Neuron (in vitro differentiated cells): ENCODE measurements at regions not wholly inside any gene's neighbourhood (a gene's known extent, or its start where the extent isn't known, plus 50 kb on each side); places are given as distances from the start of the nearest gene placed in this dataset.
"Not testable (repeated sequence)": the region's sequence is repeated elsewhere in the genome, so short reads cannot be mapped to it uniquely, and the experiment has no call there.

Experiments used
- H2AFZ ChIP-seq: one replicate; pipeline ENCODE4 v1.6.1; 2013; ENCODE audit warnings: low read depth, mild to moderate bottlenecking, inconsistent platforms, low read length, moderate library complexity
- H3K27me3 ChIP-seq: one replicate; pipeline ENCODE4 v1.6.1; 2013; ENCODE audit warnings: low read length; ENCODE audit not compliant: insufficient read depth
- H3K36me3 ChIP-seq: one replicate; pipeline ENCODE4 v1.6.1; 2013; ENCODE audit warnings: low read length; ENCODE audit not compliant: insufficient read depth
- H3K4me1 ChIP-seq: one replicate; pipeline ENCODE4 v1.6.1; 2013; ENCODE audit warnings: low read length; ENCODE audit not compliant: insufficient read depth
- H3K4me3 ChIP-seq: 2 replicates; pipeline ENCODE4 v1.5.1; 2013; ENCODE audit warnings: mild to moderate bottlenecking, low read length, moderate library complexity
- H3K9me3 ChIP-seq: one replicate; pipeline ENCODE4 v1.6.1; 2013; ENCODE audit warnings: low read length

- Histone ChIP-seq H3K4me1 (peaks cover 27% of the 10 kb centered on the region), H3K27me3 (no peaks in the 10 kb centered on the region), H3K9me3 (peaks cover 4% of the 10 kb centered on the region), H3K36me3 (no peaks in the 10 kb centered on the region), H3K4me3 (no peak overlapping the region), H2AFZ (peak overlapping the region; percentile 36)
These were observed 243.6 kb upstream of the RBMS1 start for GRCh38 chr2:160737247-160737646.

GRCh38 chr2:160741271-160741670 is 247.7 kb upstream of the RBMS1 start:
- Histone ChIP-seq H3K4me1 (peaks cover 18% of the 10 kb centered on the region), H3K36me3 (no peaks in the 10 kb centered on the region), H3K27me3 (no peaks in the 10 kb centered on the region), H3K9me3 (no peaks in the 10 kb centered on the region), H3K4me3 (no peak overlapping the region), H2AFZ (no peak overlapping the region)

- no peaks in the 10 kb centered on the region for H3K27me3 ChIP-seq
- H3K4me3 ChIP-seq: no peak overlapping the region
- H2AFZ ChIP-seq: no peak overlapping the region
- no peaks in the 10 kb centered on the region for H3K9me3 ChIP-seq
- H3K36me3 ChIP-seq: no peaks in the 10 kb centered on the region
- peaks cover 15% of the 10 kb centered on the region for H3K4me1 ChIP-seq
These were observed 248.2 kb upstream of the RBMS1 start for GRCh38 chr2:160741815-160742214.

- Histone ChIP-seq H2AFZ (no peak overlapping the region), H3K36me3 (no peaks in the 10 kb centered on the region), H3K27me3 (no peaks in the 10 kb centered on the region), H3K9me3 (no peaks in the 10 kb centered on the region), H3K4me3 (no peak overlapping the region), H3K4me1 (peaks cover 6% of the 10 kb centered on the region)
These were observed 249.1 kb upstream of the RBMS1 start for GRCh38 chr2:160742667-160743066.

DNA sequence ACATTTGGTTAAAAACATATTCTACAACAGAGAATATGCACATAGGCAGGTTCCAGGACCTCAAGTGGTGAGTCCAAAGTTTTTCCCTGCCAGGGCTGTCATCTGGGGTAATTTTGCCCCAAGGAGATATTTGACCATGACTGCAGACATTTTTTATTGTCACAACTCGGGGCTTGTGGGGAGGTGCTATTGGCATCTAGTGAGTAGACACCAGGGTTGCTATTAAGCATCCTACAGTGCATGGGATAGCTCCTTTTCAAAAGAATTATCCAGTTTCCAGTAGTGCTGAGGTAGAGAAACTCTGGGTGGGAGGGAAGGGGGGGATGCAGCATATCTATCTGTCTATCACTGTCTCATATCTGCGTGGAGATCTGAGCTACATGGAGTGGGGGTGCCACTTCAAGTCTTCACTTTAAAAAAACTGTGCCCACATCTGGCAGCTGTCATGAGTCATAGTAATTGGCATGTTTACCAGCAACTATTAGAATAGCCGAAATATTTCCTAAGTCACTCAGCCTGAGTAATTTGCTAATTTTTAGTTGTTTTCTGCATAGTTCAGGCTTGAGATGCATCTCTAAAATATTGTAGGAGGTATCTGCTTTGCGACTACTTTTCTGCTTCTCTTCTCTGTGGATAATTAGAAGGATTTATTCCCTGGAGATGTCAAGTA is 254.0 kb upstream of the RBMS1 start:
- Histone ChIP-seq H3K4me3 (no peak overlapping the region), H3K27me3 (no peaks in the 10 kb centered on the region), H3K9me3 (no peaks in the 10 kb centered on the region), H2AFZ (no peak overlapping the region), H3K36me3 (no peaks in the 10 kb centered on the region), H3K4me1 (no peaks in the 10 kb centered on the region)

DNA sequence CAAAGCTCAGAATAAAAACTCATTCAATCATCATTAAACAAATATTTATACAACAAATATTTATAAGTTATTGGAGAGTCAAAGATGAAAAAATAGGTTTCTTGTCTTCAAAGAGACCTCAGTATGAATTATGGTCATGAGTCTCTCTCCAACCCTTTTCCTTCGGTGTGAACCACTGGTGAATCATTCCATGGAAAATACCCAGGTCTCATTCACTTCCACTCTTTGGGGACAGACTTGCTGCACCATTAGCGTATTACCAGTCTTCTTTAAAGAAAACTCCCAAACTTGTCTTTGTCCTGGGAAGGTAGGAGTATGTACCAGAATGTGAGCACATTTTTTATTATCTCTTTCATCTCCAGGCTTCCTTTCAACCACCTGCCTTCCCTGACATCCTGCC is 257.4 kb upstream of the RBMS1 start:
- H3K4me3 ChIP-seq: no peak overlapping the region
- no peaks in the 10 kb centered on the region for H3K27me3 ChIP-seq
- H3K36me3 ChIP-seq: no peaks in the 10 kb centered on the region
- no peaks in the 10 kb centered on the region for H3K4me1 ChIP-seq
- H3K9me3 ChIP-seq: peaks cover 1% of the 10 kb centered on the region
- no peak overlapping the region for H2AFZ ChIP-seq

DNA sequence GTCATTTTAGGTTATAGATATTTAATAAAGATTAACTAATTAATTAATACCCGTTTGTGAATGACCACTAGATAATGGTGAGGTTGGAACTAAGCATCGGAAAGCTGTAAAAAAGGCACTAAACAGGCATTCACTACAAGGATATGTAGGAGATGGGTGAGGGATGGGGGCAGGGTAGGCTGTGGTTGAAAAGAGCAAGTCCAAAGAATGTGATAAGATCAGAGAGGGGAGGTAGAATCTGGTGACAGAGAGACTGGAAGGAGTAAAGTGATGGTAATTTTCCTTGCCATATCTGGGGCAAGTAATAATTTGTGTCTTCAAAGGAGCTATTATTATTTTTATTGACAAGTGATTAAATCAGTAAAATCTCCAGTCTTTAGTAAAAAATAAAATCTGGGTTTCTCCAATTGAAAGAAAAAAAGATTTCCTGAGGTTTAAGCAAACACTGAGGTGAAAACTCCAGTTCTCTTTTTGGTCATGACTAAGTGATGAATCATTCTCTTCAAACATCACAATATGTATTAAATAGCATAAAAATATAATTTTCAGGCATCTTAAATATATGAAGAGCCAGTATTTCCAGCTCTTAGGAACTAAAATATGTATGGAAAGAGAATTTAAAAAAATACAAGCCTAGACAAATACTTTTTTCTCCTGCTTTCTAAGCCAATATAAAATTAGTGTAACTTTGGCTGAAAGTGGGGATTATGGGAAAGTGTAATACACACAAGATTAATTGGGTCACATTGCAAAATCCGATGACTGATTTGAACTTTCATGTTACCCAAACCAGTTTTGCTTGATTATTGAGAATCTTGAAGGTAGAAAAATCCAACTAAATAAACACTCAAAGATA is 259.1 kb upstream of the RBMS1 start:
- Histone ChIP-seq H3K4me1 (no peaks in the 10 kb centered on the region), H3K27me3 (no peaks in the 10 kb centered on the region), H3K4me3 (no peak overlapping the region), H2AFZ (no peak overlapping the region), H3K9me3 (peaks cover 1% of the 10 kb centered on the region), H3K36me3 (no peaks in the 10 kb centered on the region)

- Histone ChIP-seq H3K4me1 (no peaks in the 10 kb centered on the region), H3K9me3 (peaks cover 1% of the 10 kb centered on the region), H2AFZ (no peak overlapping the region), H3K27me3 (no peaks in the 10 kb centered on the region), H3K36me3 (no peaks in the 10 kb centered on the region), H3K4me3 (no peak overlapping the region)
These were observed 259.7 kb upstream of the RBMS1 start for GRCh38 chr2:160753331-160753654.

DNA sequence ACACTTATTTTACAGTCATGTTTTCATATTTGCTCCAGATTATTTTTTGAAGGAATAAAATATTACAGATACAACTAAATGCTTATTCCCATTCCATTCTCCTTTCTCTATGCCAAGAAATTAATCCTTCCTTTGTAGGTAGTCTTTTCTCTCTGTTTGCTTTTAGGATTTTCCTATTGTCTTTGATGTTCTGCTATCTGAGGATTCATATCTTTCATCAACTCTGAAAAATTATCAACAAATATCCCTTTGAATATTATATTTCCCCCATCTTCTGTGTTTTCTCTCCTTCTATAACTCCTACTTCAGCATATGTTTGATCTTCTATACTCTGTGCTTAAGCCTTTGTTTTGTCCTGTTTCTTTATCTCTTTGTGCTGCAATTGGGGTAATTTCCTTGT is 260.4 kb upstream of the RBMS1 start:
- Histone ChIP-seq H3K9me3 (peaks cover 1% of the 10 kb centered on the region), H3K27me3 (no peaks in the 10 kb centered on the region), H3K36me3 (no peaks in the 10 kb centered on the region), H2AFZ (no peak overlapping the region), H3K4me1 (no peaks in the 10 kb centered on the region), H3K4me3 (no peak overlapping the region)

- no peaks in the 10 kb centered on the region for H3K4me1 ChIP-seq
- no peaks in the 10 kb centered on the region for H3K27me3 ChIP-seq
- H3K9me3 ChIP-seq: peaks cover 1% of the 10 kb centered on the region
- H2AFZ ChIP-seq: no peak overlapping the region
- H3K36me3 ChIP-seq: no peaks in the 10 kb centered on the region
- H3K4me3 ChIP-seq: no peak overlapping the region
These were observed 262.9 kb upstream of the RBMS1 start for GRCh38 chr2:160756481-160756880.

GRCh38 chr2:160762493-160763128 is 269.0 kb upstream of the RBMS1 start:
- not testable (repeated sequence) for H3K9me3 ChIP-seq

DNA sequence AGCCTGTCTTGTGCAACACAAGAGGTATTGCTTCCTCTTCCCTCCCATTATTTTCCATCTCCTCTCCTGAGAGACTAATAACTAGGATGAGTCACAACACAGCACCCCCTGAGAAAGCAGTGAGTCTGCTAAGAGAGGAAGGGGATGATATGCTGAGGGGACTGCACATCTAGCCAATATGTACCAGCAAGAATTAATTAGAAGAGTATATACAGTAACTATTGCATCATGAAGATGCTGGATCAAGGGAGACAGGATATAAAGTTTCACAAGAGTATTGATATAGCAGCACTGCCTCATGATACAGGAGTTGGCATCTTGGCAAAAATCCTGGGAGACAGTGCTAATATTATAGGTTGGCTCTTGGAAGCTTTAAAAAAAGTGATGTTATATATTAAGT is 289.9 kb upstream of the RBMS1 start:
- Histone ChIP-seq H2AFZ (no peak overlapping the region), H3K36me3 (no peaks in the 10 kb centered on the region), H3K4me3 (no peak overlapping the region), H3K4me1 (no peaks in the 10 kb centered on the region), H3K27me3 (no peaks in the 10 kb centered on the region), H3K9me3 (no peaks in the 10 kb centered on the region)

More at GRCh38 chr2:160762493-160763128, 269.0 kb upstream of the RBMS1 start:
- not testable (repeated sequence) for H3K4me3 ChIP-seq, H2AFZ ChIP-seq, H3K36me3 ChIP-seq, H3K4me1 ChIP-seq, H3K27me3 ChIP-seq

GRCh38 chr2:160784034-160784433 is 290.4 kb upstream of the RBMS1 start:
- Histone ChIP-seq H3K4me3 (no peak overlapping the region), H3K4me1 (no peaks in the 10 kb centered on the region), H3K36me3 (no peaks in the 10 kb centered on the region), H2AFZ (no peak overlapping the region), H3K27me3 (no peaks in the 10 kb centered on the region), H3K9me3 (no peaks in the 10 kb centered on the region)
